DMS153 treated with DMSO at 0.1 percent for 48 hours (cell line): ENCODE measurements at regions not wholly inside any gene's neighbourhood (a gene's known extent, or its start where the extent isn't known, plus 50 kb on each side); places are given as distances from the start of the nearest gene placed in this dataset.
A peak's percentile ranks its signal among the peaks of the same experiment; 100 is the strongest.

Experiments used
- DNase-seq: peaks from one replicate; lab custom pipeline; 2025; ENCODE audit not compliant: unreplicated experiment; lab: John Stamatoyannopoulos, UW

- peak; percentile 7 for DNase-seq
These were observed 348.1 kb downstream of the FOXO1 start for GRCh38 chr13:40318366-40318765.

GRCh38 chr13:40319699-40320579 is 346.5 kb downstream of the FOXO1 start:
- DNase-seq, result no peak

- no peak for DNase-seq
These were observed 338.4 kb downstream of the FOXO1 start for GRCh38 chr13:40328091-40328490.

GRCh38 chr13:40329781-40330485 is 336.5 kb downstream of the FOXO1 start:
- DNase-seq, result no peak

GRCh38 chr13:40330950-40331349 is 335.5 kb downstream of the FOXO1 start:
- DNase-seq, result no peak

GRCh38 chr13:40331802-40332201 is 334.6 kb downstream of the FOXO1 start:
- no peak for DNase-seq

GRCh38 chr13:40333226-40333625 is 333.2 kb downstream of the FOXO1 start:
- DNase-seq, result no peak

- no peak for DNase-seq
These were observed 332.4 kb downstream of the FOXO1 start for GRCh38 chr13:40334031-40334430.

GRCh38 chr13:40334616-40335015 is 331.8 kb downstream of the FOXO1 start:
- DNase-seq, result no peak

- peak; percentile 66 for DNase-seq
These were observed 329.9 kb downstream of the FOXO1 start for GRCh38 chr13:40336228-40337221.

GRCh38 chr13:40337651-40338050 is 328.8 kb downstream of the FOXO1 start:
- no peak for DNase-seq

GRCh38 chr13:40338217-40338616 is 328.2 kb downstream of the FOXO1 start:
- no peak for DNase-seq

- DNase-seq, result no peak
These were observed 325.9 kb downstream of the FOXO1 start for GRCh38 chr13:40340368-40341095.

GRCh38 chr13:40341096-40341471 is 325.4 kb downstream of the FOXO1 start:
- no peak for DNase-seq

GRCh38 chr13:40341501-40341900 is 324.9 kb downstream of the FOXO1 start:
- no peak for DNase-seq

- no peak for DNase-seq
These were observed 324.0 kb downstream of the FOXO1 start for GRCh38 chr13:40342461-40342860.

- DNase-seq, result no peak
These were observed 323.5 kb downstream of the FOXO1 start for GRCh38 chr13:40342901-40343300.

GRCh38 chr13:40343550-40344269 is 322.7 kb downstream of the FOXO1 start:
- DNase-seq, result no peak

- peak; percentile 4 for DNase-seq
These were observed 321.9 kb downstream of the FOXO1 start for GRCh38 chr13:40344270-40345148.
